HG03097 (cell line): ENCODE measurements at regions not wholly inside any gene's neighbourhood (a gene's known extent, or its start where the extent isn't known, plus 50 kb on each side); places are given as distances from the start of the nearest gene placed in this dataset.
"Not testable (repeated sequence)": the region's sequence is repeated elsewhere in the genome, so short reads cannot be mapped to it uniquely, and the experiment has no call there.

ENCODE experiments used
- ATAC-seq: cut with Tn5 transposase; IDR thresholded peaks from one replicate; pipeline ENCODE4 v1.9.1; 2021; ENCODE audit not compliant: unreplicated experiment, low FRiP score

GRCh38 chrX:14352511-14352910 lies 176.8 kb upstream of the GLRA2 start:
- ATAC-seq: no peak

GRCh38 chrX:14351611-14352303 lies 177.6 kb upstream of the GLRA2 start:
- no peak for ATAC-seq

GRCh38 chrX:14347523-14347922 lies 181.8 kb upstream of the GLRA2 start:
- ATAC-seq: no peak

GRCh38 chrX:14344172-14344940 lies 185.0 kb upstream of the GLRA2 start:
- ATAC-seq: no peak

GRCh38 chrX:14309431-14309830 lies 219.9 kb upstream of the GLRA2 start:
- no peak for ATAC-seq

- not testable (repeated sequence) for ATAC-seq
These were observed 220.4 kb upstream of the GLRA2 start for GRCh38 chrX:14308976-14309375.

- ATAC-seq: no peak
These were observed 225.4 kb upstream of the GLRA2 start for GRCh38 chrX:14303891-14304290.

GRCh38 chrX:14302561-14302960 lies 226.8 kb upstream of the GLRA2 start:
- not testable (repeated sequence) for ATAC-seq

GRCh38 chrX:14300376-14300775 lies 229.0 kb upstream of the GLRA2 start:
- ATAC-seq: no peak

- no peak for ATAC-seq
These were observed 233.9 kb upstream of the GLRA2 start for GRCh38 chrX:14295426-14295825.

- no peak for ATAC-seq
These were observed 237.5 kb upstream of the GLRA2 start for GRCh38 chrX:14291666-14292500.

GRCh38 chrX:14290335-14290734 lies 239.0 kb upstream of the GLRA2 start:
- ATAC-seq: no peak

- ATAC-seq: no peak
These were observed 245.0 kb upstream of the GEMIN8 start for GRCh38 chrX:14274691-14275090.

GRCh38 chrX:14267216-14267615 lies 237.5 kb upstream of the GEMIN8 start:
- no peak for ATAC-seq

- ATAC-seq: no peak
These were observed 237.0 kb upstream of the GEMIN8 start for GRCh38 chrX:14266705-14267104.

GRCh38 chrX:14243823-14244222 lies 214.1 kb upstream of the GEMIN8 start:
- ATAC-seq: no peak

GRCh38 chrX:14235004-14235403 lies 205.3 kb upstream of the GEMIN8 start:
- ATAC-seq: no peak

GRCh38 chrX:14232688-14233087 lies 203.0 kb upstream of the GEMIN8 start:
- ATAC-seq: no peak

GRCh38 chrX:14228611-14229010 lies 198.9 kb upstream of the GEMIN8 start:
- ATAC-seq: no peak

- no peak for ATAC-seq
These were observed 190.8 kb upstream of the GEMIN8 start for GRCh38 chrX:14220386-14220944.

GRCh38 chrX:14209034-14209433 lies 179.3 kb upstream of the GEMIN8 start:
- no peak for ATAC-seq
